ENCODE measurements at regions not wholly inside any gene's neighbourhood (a gene's known extent, or its start where the extent isn't known, plus 50 kb on each side); places are given as distances from the start of the nearest gene placed in this dataset.

GRCh38 chrX:130555757-130556156, 154.0 kb downstream of the RBMX2 start:
- Histone ChIP-seq H2BK20ac (ENCODE audit: low read length) (no peak overlapping the region), H3K14ac (ENCODE audit: insufficient read length) (no peak overlapping the region), H3K79me2 (ENCODE audit: control insufficient read depth in 1 of 2, insufficient read depth in 2 of 2, low read length in 2 of 2) (no peaks in the 10 kb centered on the region), H3K9ac (replicated peaks in 1 of 4; ENCODE audit: extremely low read depth in 1 of 4, low read depth in 3 of 4, low read length in 3 of 4) (no peak overlapping the region), H3K4me2 (ENCODE audit: insufficient read depth in 1 of 2, low read depth in 2 of 2, low read length in 2 of 2) (no peak overlapping the region), H3K79me1 (ENCODE audit: low read depth, low read length) (no peaks in the 10 kb centered on the region), H3K36me3 (ENCODE audit: control insufficient read depth in 2 of 4, insufficient read depth in 4 of 4, low read length in 3 of 4) (no peaks in the 10 kb centered on the region), H4K8ac (ENCODE audit: extremely low read depth, insufficient read depth, low read length) (no peak overlapping the region), H3K23me2 (ENCODE audit: low read depth, low read length) (no peaks in the 10 kb centered on the region), H3K18ac (ENCODE audit: extremely low read depth, low read length) (no peak overlapping the region), H3K56ac (replicated peaks; ENCODE audit: insufficient read length, low read depth, low read length) (no peak overlapping the region), H3K9me3 (ENCODE audit: insufficient read depth in 2 of 2, low read depth in 1 of 2, low read length in 1 of 2) (no peaks in the 10 kb centered on the region), H2BK120ac (replicated peaks; ENCODE audit: low read depth, low read length) (no peak overlapping the region), H4K20me1 (replicated peaks in 1 of 2; ENCODE audit: control insufficient read depth in 1 of 2, insufficient read depth in 2 of 2, low read length in 2 of 2) (no peaks in the 10 kb centered on the region), H3K4ac (replicated peaks; ENCODE audit: insufficient read length, low read depth, low read length) (no peak overlapping the region), H3K23ac (ENCODE audit: insufficient read length) (no peak overlapping the region), H4K91ac (replicated peaks; ENCODE audit: insufficient read length, low read length) (no peak overlapping the region), H3K27ac (ENCODE audit: low read depth, low read length) (no peak overlapping the region), H4K5ac (ENCODE audit: insufficient read length, low read depth, low read length) (no peak overlapping the region), H3K4me1 (replicated peaks in 1 of 4; ENCODE audit: control insufficient read depth in 3 of 4, insufficient read depth in 4 of 4, low read length in 3 of 4) (no peaks in the 10 kb centered on the region), H3K4me3 (ENCODE audit: extremely low read depth in 1 of 4, insufficient read depth in 2 of 4, low read depth in 3 of 4, low read length in 4 of 4) (no peak overlapping the region), H3K27me3 (replicated peaks in 1 of 4; ENCODE audit: control insufficient read depth in 3 of 4, extremely low read depth in 1 of 4, insufficient read depth in 3 of 4, low read length in 3 of 4) (no peaks in the 10 kb centered on the region), H2BK15ac (ENCODE audit: low read length) (no peak overlapping the region), H2AK5ac (ENCODE audit: low read depth, low read length) (no peak overlapping the region), H2BK12ac (ENCODE audit: low read depth, low read length) (no peak overlapping the region), H2AFZ (ENCODE audit: low read length) (no peak overlapping the region), H2BK5ac (ENCODE audit: low read depth, low read length) (no peak overlapping the region)
- DNase-seq (ENCODE audit: low read depth in 1 of 2, low spot score in 2 of 2) = no peak
- ChIA-PET CTCF (ENCODE audit: partially characterized antibody) (interaction anchor here (1.0 kb wide), 1 partner anchor 361 kb away, joined by 4 read pairs; no protein-coding TSS in a partner anchor), POLR2A (ENCODE audit: partially characterized antibody) (no interaction called here)
- WGBS, 2 experiments (ENCODE audit: extremely low coverage in 1 of 2, insufficient coverage in 1 of 2, insufficient read length in 1 of 2, insufficient replicate concordance in 2 of 2, low coverage in 1 of 2, low lambda C conversion rate in 2 of 2, missing lambda C conversion rate in 1 of 2) = 83% methylated on average over 3 of the region's 3 CpGs; no CpG with 5 or more reads in 1 of the 2 experiments
- FAIRE-seq = no peak
- no peak for TF ChIP-seq MAFK (IDR thresholded peaks at IDR 0.05; ENCODE audit: low read depth, low read length)
